ENCODE measurements at regions not wholly inside any gene's neighbourhood (a gene's known extent, or its start where the extent isn't known, plus 50 kb on each side); places are given as distances from the start of the nearest gene placed in this dataset.

DNA sequence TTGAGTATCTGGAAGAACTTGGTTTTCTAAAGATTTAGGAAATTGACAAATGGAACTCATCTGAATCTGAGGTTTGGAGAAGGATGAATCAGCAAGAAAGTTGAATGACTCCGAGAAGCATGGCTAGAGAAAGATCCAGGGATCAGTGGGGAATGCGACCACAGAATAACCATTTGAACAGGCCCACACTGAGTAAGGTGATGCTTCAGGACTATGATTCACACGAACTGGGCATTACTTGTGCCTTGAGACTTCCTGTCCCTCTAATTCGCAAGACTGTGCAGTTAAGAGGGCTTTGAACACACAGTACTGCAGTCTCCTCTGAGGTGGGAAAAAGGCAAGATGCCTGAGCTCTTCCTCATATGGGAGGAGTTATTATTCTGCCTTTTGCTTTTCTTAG is 395.5 kb upstream of the POM121L12 start:
- intact Hi-C loops (cut with DNase I; ENCODE audit: low total_unique reads) (no loop called here), in situ Hi-C loops (cut with MboI; ENCODE audit: low pct_ligation_motif_present in 1 of 4, low pct_unique_long_range_greater_than_20kb in 1 of 4, low sequenced_read_pairs in 3 of 4) (no loop called here)
- Histone ChIP-seq H3K27me3 (no peaks in the 10 kb centered on the region), H3K36me3 (no peaks in the 10 kb centered on the region), H3K9me3 (no peaks in the 10 kb centered on the region), H3K4me1 (no peaks in the 10 kb centered on the region), H3K4me3 (no peak overlapping the region), H3K27ac (no peak overlapping the region)
- 75 to 79% methylated on average over 4 of the region's 4 CpGs for WGBS, 2 donors (ENCODE audit: low coverage in 1 of 2)
- no peak for DNase-seq
- TF ChIP-seq POLR2AphosphoS5 (IDR thresholded peaks at IDR 0.05): no peak
- TF ChIP-seq EP300 (IDR thresholded peaks at IDR 0.05; ENCODE audit: low read depth): no peak
- no peak for TF ChIP-seq POLR2A (IDR thresholded peaks at IDR 0.05)
- TF ChIP-seq, protein P1, sequence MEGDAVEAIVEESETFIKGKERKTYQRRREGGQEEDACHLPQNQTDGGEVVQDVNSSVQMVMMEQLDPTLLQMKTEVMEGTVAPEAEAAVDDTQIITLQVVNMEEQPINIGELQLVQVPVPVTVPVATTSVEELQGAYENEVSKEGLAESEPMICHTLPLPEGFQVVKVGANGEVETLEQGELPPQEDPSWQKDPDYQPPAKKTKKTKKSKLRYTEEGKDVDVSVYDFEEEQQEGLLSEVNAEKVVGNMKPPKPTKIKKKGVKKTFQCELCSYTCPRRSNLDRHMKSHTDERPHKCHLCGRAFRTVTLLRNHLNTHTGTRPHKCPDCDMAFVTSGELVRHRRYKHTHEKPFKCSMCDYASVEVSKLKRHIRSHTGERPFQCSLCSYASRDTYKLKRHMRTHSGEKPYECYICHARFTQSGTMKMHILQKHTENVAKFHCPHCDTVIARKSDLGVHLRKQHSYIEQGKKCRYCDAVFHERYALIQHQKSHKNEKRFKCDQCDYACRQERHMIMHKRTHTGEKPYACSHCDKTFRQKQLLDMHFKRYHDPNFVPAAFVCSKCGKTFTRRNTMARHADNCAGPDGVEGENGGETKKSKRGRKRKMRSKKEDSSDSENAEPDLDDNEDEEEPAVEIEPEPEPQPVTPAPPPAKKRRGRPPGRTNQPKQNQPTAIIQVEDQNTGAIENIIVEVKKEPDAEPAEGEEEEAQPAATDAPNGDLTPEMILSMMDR (IDR thresholded peaks at IDR 0.05): no peak

- intact Hi-C loops (cut with DNase I; ENCODE audit: low total_unique reads): no loop called here
- TF ChIP-seq POLR2AphosphoS5 (IDR thresholded peaks at IDR 0.05) (no peak), POLR2A (IDR thresholded peaks at IDR 0.05) (no peak), EP300 (IDR thresholded peaks at IDR 0.05; ENCODE audit: low read depth) (no peak)
- TF ChIP-seq, protein P1 (IDR thresholded peaks at IDR 0.05): no peak
- Histone ChIP-seq H3K36me3 (no peaks in the 10 kb centered on the region), H3K27me3 (no peaks in the 10 kb centered on the region), H3K27ac (no peak overlapping the region), H3K9me3 (no peaks in the 10 kb centered on the region), H3K4me3 (no peak overlapping the region), H3K4me1 (no peaks in the 10 kb centered on the region)
- in situ Hi-C loops (cut with MboI; ENCODE audit: low pct_ligation_motif_present in 1 of 4, low pct_unique_long_range_greater_than_20kb in 1 of 4, low sequenced_read_pairs in 3 of 4): no loop called here
- no peak for DNase-seq
Measured at GRCh38 chr7:52639126-52639525, 396.3 kb upstream of the POM121L12 start.

DNA sequence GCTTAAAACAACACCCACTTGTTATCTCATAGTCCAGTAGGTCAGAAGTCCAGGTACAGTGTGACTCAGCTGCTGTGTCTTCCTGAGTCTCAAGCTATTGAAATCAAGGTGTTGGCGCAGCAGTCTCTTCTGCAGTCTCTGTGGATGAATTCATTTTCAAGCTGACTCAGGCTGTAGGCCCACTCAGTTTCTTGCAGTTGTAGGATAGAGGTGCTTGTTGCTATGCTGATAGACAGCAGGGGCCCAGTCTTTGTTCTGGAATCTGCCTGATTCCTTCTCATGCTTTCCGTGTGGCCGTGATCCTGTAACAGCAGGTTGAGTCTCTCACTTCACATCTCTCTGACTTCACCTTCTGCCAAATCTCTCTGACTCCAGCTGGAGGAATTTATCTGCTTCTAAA is 400.4 kb upstream of the POM121L12 start:
- Histone ChIP-seq H3K27ac (no peak overlapping the region), H3K27me3 (no peaks in the 10 kb centered on the region), H3K9me3 (no peaks in the 10 kb centered on the region), H3K36me3 (no peaks in the 10 kb centered on the region), H3K4me3 (no peak overlapping the region), H3K4me1 (no peaks in the 10 kb centered on the region)
- in situ Hi-C loops (cut with MboI; ENCODE audit: low pct_ligation_motif_present in 1 of 4, low pct_unique_long_range_greater_than_20kb in 1 of 4, low sequenced_read_pairs in 3 of 4): no loop called here
- intact Hi-C loops (cut with DNase I; ENCODE audit: low total_unique reads): no loop called here
- no peak for DNase-seq
- WGBS, 2 donors (ENCODE audit: low coverage in 1 of 2): 65 to 76% methylated on average over 3 of the region's 3 CpGs
- TF ChIP-seq POLR2A (IDR thresholded peaks at IDR 0.05): no peak
- TF ChIP-seq, protein P1 (IDR thresholded peaks at IDR 0.05): no peak
- TF ChIP-seq EP300 (IDR thresholded peaks at IDR 0.05; ENCODE audit: low read depth): no peak
- no peak for TF ChIP-seq POLR2AphosphoS5 (IDR thresholded peaks at IDR 0.05)

- Histone ChIP-seq H3K27me3 (no peaks in the 10 kb centered on the region), H3K36me3 (no peaks in the 10 kb centered on the region), H3K4me1 (no peaks in the 10 kb centered on the region), H3K27ac (no peak overlapping the region), H3K4me3 (no peak overlapping the region), H3K9me3 (no peaks in the 10 kb centered on the region)
- DNase-seq: no peak
- 76 to 84% methylated on average over 1 of the region's 1 CpG for WGBS, 2 donors (ENCODE audit: low coverage in 1 of 2)
- intact Hi-C loops (cut with DNase I; ENCODE audit: low total_unique reads) (no loop called here), in situ Hi-C loops (cut with MboI; ENCODE audit: low pct_ligation_motif_present in 1 of 4, low pct_unique_long_range_greater_than_20kb in 1 of 4, low sequenced_read_pairs in 3 of 4) (no loop called here)
- TF ChIP-seq EP300 (IDR thresholded peaks at IDR 0.05; ENCODE audit: low read depth): no peak
- no peak for TF ChIP-seq POLR2A (IDR thresholded peaks at IDR 0.05)
- TF ChIP-seq, protein P1 (IDR thresholded peaks at IDR 0.05): no peak
- TF ChIP-seq POLR2AphosphoS5 (IDR thresholded peaks at IDR 0.05): no peak
Measured at GRCh38 chr7:52620849-52621248, 414.6 kb upstream of the POM121L12 start.
